NCI-H345 treated with DMSO at 0.1 percent for 48 hours (cell line): ENCODE measurements at regions not wholly inside any gene's neighbourhood (a gene's known extent, or its start where the extent isn't known, plus 50 kb on each side); places are given as distances from the start of the nearest gene placed in this dataset.

Source experiments
- DNase-seq: peaks from one replicate; lab custom pipeline; 2025; ENCODE audit not compliant: unreplicated experiment; lab: John Stamatoyannopoulos, UW

DNA sequence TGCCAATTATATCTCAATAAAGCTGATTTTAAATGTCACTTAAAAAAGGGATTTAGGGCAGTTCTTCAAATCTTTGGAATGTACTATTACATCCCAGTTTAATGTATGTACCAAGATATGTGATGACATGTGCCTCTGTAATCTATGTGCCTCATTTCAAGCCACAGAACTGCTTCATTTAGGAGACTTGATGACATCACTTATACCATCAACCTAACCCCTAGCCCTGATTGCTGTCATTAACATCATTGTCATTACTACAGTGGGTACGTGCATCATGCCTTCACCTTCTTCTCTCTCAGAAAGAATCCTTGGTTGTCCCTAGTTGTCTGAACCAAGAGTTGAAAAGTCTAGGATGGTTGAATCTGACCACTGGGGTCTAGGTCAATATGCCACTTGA is 134.3 kb upstream of the RAB11FIP2 start:
- no peak for DNase-seq

DNA sequence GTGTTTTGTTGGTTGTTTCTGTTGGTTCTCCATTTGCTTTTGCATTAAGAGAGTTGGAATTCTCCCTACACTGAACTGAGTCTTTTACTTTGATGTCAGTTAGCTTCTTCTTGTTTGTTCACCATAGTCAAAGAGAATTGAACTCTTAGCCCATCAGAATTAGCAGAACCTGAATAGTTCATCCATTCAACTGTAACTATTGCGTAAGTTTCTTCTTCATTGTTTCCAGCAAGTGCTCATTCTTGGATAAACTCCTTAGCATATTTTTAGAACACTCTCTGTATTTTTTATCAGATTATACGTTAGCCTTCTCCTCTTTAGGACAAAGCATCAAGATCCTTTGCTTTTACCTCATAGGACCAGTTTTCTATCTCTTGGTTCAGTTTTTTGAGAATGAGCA is 128.4 kb upstream of the RAB11FIP2 start:
- no peak for DNase-seq

DNA sequence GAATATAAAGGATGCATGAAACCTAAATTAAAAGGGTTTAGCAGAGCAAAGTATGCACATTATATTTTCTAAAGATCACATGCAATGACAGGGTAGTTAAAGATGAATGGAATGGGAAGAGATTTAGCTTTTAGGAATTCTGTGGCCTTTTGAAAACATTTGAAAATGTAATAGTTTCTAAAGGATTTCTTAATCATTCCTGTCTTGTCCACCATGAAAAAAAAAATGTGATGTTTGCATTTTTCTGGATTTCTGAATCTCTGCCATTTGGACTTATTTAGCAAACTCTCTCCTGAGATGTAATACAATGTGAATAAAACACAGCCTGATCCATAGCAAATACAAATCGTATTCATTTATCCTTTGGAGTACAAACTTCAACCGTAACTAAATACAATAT is 126.6 kb upstream of the RAB11FIP2 start:
- no peak for DNase-seq

DNA sequence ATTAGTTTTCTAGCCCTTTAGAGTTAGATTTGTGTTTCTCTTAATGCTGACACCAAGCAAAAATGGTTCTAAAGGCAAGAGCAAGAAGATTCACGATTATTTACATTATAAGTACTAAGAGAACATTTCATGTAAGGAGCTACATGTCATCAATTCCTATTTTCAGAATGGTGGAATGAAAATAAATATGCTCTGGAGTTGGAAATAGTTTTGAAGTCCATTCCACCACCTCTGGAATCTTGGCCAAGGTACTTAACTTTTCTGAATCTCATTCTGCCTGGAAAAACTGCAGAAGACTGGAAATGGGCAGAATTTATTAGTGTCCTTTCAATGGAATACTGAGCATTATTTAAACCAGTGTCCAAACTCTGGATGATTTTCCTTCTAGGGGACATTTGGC is 125.1 kb upstream of the RAB11FIP2 start:
- DNase-seq: no peak

DNA sequence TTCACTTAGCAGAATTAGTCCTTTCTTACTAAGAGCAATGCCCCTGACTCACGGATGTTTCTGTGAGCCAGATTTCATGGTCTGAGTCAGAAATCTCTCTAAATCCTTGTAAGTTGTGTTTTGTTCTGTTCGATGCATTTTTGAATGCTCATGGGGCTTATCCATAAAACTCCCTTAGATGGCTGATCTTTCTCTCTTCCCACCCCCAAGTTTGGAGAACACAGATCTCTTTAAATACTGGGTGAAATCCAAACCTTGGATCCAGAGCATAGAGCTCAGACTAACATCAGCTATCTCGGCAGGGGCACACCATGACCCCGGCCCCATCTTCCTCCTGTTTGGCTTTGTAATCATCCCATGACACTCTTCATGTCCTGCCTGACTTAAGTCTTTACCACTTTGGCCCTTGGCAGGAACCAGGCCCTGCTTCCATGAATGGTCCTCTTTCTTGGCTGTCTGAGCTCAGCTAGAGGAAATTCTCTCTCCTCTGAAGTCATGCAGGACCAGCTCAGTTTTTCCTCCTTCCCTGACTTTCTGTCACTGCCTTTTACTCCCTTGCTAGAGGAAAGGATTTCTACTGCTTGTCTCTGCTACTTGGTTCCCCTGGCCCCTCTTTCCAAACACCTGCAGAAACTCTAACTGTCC is 120.4 kb upstream of the RAB11FIP2 start:
- no peak for DNase-seq

DNA sequence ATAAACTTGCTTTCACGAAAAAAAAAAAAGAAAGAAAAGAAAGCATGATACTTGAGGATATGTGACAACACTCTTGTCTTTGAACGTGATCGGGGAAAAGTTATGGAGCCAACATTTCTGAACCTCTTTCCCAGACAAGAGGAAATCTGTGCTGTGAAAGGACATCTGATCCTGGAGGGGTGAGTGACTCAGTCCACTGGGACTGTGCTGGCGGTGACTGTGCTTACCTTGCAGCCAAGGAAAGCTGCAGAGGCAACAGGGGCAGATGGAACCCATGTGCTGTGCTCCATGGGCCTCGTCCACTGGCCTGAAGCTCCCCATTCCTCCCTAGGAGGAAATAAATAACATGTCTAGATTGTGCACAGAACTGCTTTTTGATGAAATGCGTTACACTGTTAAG is 116.5 kb upstream of the RAB11FIP2 start:
- DNase-seq: no peak

DNA sequence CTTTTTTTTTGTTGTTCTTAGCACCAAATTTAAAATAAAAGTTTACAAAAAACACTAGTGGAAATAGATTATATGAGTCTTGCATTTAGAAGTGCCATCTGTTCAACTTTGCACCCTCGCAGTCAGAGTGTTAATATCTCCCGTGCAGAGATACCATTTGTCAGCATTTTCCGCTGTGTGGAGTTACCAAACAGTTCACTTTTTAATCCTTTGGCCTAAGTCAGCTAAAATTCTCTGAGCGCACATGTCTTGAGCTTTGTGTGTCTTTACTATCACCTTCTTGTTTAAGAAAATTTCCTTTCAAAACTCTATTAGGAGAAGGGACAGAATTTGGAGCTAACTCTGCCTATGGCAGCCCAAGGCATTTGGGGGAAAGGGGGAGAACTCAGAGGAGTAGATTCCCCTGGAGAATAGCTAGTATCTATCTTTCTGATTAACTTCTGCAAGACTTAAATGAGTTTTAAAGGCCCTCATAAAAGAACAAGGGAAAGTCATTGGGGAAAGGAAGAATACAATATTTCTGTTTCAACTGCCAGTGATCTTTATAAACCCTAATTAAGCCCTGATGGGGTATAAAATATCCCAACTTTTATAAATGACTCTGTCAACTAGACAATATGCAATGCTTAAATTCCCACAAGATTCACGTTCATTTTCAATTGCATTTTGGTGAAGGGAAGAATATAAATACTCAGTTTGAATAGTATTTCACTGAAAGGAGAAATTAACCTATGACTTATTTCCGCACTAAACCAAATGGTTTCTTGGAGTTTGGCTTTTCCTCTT is 114.9 kb upstream of the RAB11FIP2 start:
- DNase-seq: no peak

DNA sequence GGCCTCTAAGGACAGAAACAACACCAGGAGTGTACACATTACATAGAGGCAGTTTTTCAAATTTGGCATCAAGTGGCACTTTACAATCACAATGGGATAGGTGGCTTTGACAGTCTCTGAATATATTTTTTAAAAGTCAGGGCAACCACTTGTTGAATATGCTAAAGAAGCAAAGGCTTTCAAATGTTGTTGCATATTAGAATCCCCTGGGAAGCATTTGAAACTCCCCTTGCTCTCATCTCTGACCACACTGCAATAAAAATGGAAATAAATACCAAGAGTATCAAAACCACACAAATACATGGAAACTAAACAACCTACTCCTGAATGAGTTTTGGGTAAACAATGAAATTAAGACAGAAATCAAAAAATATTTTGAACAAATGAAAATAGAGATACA is 106.5 kb upstream of the RAB11FIP2 start:
- DNase-seq: no peak

DNA sequence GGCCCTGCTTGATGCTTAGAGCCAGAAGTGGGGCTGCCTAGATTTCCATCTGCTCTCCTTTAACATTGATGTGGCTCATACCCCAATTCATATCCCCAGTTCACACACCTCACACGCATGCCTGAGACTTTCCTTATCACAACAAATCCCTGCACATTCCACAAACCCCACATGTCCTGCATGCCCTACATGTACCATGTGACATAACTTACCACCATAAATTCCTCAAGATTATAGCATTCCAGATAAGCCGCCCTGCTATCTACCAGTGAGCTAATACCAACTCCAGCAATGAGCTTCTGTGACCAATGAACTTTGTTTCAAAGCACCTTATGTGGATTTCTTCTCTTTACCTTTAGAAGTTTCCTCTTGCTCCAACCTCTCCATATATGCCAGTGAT is 104.7 kb upstream of the RAB11FIP2 start:
- DNase-seq: no peak

DNA sequence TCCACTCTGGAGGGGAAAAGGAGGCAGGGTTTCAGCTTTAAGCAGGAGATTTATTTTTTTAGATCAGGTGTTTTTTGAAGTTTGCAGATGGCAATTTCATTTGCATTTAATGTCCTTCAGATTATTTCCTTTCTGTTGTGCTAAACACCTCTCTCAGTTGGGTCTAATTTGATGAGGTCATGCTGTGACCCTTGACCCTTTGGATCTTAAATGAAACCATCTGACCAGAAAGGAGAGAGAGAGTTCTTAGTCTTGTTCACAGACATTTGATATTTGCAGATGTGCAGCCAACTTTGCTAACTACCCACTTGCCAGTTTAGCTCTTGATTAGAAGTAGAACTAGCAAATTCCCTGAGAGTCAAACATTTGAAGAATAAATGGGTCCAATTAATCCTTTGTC is 101.5 kb upstream of the RAB11FIP2 start:
- DNase-seq: no peak

DNA sequence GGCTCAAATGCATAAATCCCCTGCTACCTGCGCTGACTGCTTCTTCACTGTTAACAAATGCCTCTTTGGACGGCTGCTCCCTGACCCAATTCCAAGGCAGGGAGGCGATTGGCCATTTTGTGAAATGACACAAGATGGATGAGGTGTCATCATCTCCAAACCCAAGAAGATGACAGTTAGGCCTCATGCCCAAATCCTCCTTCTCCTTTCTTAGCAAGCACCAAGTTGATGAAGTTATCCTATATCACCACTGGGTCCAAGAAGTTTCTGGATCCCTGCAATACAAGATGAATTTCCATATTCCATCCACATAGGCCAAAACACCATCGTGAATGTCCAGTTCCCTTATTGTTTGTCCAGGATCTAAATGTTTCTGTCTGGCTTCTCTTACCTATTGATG is 98.5 kb upstream of the RAB11FIP2 start:
- no peak for DNase-seq

DNA sequence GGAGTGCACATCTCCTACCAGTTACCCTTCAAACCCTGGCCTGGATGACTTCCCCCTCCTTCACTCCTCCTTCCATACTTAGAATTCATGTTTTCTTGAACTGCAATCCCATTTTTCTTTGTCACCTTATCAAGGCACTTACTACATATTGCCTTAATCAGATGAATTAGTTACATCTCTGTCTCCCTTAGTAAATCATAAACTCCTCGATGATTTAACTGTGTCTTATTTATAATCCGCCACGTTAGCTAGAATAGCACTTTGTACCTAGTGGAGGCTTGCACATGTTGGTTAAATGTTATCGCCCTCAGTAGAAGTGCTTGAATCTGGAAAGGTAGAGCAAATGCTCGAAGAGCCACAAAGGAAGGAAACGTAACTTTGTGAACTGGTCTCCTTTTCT is 94.7 kb upstream of the RAB11FIP2 start:
- DNase-seq: no peak

DNA sequence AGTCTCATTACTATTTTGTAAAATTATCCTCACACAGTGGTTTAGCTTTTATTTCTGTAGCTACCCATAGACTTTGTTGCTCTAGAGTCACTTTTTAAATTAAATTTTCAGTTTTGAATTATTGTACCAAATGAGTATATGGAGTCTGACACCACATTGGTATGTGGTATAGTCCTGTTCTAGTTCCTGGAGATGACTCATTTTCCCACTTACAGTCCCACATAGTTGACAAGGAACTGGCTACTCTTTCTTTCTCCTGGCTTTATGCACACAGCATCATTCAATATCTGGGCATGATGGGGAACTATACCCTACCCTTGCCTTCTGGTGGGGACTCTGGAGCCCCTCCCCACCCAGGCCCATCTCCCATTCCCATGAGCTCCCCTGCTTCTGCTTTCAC is 92.6 kb upstream of the RAB11FIP2 start:
- DNase-seq: no peak

DNA sequence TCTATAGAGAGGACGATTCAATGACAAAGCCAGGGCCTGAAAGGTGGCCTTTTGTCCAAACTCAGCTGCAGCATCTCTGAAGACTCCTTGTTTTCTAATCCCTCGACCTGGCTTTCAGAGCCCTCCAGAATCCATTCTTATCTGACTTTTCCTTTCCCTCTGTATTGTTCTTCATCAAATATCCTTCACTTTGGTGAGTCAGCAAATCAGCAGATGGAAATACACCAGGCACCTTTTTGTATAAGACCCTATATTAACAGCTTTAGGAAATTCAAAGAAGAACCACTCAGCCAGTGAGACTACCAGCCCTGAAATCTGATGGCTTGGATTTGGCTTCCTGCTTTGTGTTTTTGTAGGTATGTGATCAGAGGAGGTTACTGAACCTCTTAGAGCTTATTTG is 81.9 kb upstream of the RAB11FIP2 start:
- DNase-seq: no peak

DNA sequence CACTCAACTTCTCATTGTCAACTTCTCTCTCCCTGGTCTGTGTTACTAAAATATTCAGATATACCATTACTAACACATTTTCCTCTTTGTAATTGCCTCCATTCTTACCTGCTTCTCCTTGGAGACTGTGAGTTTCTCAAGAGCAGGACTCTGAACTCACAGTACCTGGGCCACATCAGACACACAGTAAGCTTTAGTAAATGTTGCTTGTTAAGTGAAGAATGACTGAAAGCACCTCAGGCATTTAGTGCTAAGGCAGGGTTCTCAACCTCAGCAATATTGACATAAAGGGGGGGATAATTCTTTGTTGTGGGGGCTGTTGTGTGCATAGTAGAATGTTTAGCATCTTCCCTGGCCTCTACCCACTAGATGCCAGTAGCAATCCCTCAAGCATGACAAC is 72.0 kb upstream of the RAB11FIP2 start:
- DNase-seq: no peak

DNA sequence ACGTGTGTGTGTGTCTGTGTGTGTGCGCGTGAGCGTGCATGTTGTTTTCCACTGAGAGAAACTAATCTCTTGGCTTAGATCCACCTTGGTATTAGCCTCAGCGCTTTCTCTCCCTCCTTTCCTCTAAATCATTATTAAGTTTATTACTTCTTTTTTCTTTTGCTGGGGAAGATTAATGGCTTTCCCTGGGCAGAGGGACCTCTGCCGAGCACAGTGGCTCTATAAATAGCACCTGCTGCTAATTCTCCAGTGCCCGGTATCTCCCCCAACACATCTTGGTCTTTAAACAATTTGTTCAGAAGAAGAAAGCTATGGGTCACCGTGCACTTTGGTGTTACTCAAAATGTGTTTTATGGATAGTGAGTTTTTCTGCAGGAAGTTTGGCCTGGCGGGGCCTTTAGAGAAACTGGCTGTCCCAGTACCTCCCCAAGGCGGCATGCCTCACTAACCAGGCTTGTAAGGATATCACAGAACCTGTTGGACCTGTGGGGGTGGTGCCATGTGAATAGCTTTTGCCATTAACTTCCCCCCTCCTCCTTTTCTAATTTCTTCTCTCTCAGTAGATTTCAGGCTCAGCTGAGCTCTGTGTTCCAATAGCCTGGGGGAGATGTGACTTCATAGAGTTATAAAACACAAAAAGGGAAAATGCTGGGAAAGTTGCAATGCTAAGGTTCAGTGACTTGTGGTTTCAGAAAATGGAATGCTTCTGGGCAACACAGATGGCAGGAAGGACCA is 70.1 kb upstream of the RAB11FIP2 start:
- DNase-seq: no peak

DNA sequence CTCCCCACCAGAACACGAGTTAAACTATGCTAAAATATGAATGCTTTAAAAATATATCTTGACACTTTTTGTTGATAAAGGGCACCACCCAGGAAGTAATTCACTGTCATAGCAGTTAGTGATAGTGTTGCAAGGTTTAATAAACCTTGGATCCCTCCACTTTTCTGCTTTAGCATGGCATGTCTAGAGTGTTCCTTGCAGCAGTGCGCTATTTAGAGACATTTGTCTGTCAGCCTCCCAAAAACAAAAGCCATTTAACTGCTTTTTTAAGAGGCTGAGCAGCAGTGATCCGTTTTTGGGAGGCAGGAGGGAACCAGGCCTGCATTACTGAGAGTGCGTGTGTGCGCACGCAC is 69.6 kb upstream of the RAB11FIP2 start:
- no peak for DNase-seq

DNA sequence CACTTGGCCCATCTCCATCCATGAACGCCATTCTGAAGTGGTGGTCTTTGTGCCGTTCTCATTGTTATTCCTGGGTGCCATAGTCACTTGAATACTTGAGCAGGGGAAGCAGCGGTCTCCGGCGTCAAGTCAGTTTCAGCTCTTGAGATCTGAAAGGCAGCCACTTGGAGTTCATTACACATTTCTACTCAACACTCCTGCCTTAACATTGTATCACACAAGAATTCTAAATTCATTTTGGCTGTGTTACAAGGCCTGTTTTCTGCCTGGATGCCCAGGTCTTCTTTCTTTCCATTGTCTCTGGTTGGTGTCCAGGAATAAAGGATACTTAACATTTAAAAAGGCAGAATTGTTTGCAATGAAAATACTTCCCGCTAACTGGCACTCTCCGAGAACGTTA is 69.0 kb upstream of the RAB11FIP2 start:
- DNase-seq: no peak

DNA sequence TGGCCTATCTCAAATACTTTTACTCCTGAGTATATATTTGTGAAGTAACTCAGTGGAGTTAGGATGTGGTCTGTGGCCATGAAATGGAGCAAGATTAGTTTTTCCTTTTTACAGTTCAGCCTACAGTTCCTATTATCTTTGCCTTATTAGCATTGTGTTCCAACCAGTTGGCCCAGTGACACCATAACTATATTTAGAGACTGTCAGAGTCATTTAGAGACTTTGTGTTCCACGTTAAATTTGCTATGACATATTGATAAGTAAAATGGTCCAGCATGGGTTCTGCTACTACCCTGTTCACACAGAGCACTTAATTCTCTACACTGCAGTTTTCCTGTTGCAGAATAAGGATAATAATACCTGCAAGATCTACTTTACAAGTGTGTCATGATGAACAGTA is 68.3 kb upstream of the RAB11FIP2 start:
- DNase-seq: no peak

DNA sequence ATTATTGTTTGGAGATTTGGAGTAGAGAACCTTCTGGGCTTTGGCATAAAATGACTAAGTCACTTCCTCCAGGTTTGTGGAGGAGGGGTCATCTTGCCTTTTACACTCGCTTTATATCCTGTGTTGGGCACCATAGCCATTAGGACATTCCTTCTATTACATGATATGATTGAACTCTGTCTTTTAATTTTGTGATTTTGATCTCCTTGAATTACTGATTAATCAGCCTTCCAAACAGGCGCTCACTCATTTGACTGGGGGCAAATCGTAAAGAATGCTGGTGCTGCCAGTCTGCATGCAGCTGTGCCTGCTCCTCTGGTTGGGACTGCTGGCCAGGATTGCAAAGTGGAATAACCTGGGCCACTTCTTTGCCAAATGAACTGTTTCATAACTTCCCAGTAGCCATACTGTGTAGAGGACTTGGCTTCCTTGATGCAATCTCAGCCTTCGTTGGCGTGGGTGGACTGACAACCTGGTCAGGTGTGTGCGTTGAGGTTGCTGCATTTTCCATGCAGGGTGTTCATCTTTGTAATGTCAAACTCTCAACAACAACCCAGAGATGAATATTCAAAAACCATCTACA is 65.9 kb upstream of the RAB11FIP2 start:
- DNase-seq: no peak

DNA sequence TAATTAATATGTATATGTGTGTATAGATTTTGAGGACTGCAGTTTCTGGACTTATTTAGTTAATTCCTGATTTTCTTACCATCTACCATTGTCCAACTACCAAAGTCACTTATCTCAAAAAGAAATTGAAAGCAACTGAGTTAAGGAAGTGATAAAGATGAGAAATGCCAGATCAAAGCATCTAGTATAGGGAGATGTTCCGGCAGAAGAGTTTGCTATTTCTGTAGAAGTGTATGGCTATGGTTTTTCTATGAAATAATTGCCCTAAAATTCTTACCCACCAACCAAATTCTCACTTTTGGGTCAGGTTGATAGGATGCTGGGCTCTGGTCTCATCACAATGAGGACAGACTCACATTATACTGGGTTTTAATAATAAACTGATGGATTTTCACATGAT is 64.0 kb upstream of the RAB11FIP2 start:
- no peak for DNase-seq
